ENCODE measurements at regions not wholly inside any gene's neighbourhood (a gene's known extent, or its start where the extent isn't known, plus 50 kb on each side); places are given as distances from the start of the nearest gene placed in this dataset.

DNA sequence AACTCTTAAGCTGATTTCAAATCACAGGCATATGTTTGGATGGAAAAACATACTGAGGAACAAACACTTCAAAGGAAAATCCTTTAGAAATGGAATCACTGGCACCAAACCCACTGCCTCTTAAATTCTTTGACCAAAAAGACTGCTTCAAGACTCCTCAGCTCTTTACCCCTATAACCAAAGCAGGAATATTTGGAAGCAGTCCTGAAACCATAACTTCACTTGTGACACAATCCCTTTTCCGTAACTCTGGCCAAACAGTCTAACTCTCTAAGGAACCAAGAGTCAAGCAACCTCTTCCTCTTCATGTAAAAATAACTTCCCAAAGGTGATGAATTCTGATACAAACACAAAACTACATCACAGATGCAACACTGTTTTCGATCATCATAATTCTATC is 104.3 kb downstream of the MTERF1 start:
- TF ChIP-seq, protein P1, sequence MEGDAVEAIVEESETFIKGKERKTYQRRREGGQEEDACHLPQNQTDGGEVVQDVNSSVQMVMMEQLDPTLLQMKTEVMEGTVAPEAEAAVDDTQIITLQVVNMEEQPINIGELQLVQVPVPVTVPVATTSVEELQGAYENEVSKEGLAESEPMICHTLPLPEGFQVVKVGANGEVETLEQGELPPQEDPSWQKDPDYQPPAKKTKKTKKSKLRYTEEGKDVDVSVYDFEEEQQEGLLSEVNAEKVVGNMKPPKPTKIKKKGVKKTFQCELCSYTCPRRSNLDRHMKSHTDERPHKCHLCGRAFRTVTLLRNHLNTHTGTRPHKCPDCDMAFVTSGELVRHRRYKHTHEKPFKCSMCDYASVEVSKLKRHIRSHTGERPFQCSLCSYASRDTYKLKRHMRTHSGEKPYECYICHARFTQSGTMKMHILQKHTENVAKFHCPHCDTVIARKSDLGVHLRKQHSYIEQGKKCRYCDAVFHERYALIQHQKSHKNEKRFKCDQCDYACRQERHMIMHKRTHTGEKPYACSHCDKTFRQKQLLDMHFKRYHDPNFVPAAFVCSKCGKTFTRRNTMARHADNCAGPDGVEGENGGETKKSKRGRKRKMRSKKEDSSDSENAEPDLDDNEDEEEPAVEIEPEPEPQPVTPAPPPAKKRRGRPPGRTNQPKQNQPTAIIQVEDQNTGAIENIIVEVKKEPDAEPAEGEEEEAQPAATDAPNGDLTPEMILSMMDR (conservative IDR thresholded peaks at IDR 0.05; ENCODE audit: low read depth, low read length) = no peak
- Histone ChIP-seq H3K4me3 (IDR thresholded peaks at IDR 0.05; ENCODE audit: insufficient read depth, low read depth, low read length) (no peak overlapping the region), H2AFZ (ENCODE audit: low read depth) (no peak overlapping the region), H3K36me3 (ENCODE audit: insufficient read depth) (no peaks in the 10 kb centered on the region), H3K9ac (no peak overlapping the region), H3K79me2 (ENCODE audit: insufficient read depth, low read depth) (no peaks in the 10 kb centered on the region), H3K4me1 (ENCODE audit: low read depth, poor library complexity, severe bottlenecking) (no peaks in the 10 kb centered on the region), H3K27ac (no peak overlapping the region), H4K20me1 (ENCODE audit: insufficient read depth) (no peaks in the 10 kb centered on the region), H3K27me3 (ENCODE audit: insufficient read depth, low read depth) (no peaks in the 10 kb centered on the region), H3K4me2 (no peak overlapping the region)

DNA sequence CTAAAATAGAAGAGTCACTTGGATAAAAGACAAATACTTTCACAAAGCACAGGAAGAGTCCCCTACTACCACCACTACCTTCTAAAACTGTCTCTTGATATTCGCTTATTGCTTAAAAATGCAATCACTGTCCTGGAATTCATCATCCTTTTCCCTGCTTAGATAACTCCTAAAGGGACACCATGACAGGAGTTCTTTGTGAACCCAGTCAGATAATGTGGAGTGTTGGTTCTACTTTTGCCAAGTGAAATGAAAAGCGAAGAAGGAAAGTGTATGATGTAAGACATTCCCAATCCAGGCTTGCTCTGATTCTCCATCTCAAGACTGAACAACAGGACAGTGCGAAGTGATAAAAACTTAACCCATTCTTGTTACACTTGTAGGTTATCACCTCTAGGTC is 103.0 kb downstream of the MTERF1 start:
- H4K20me1 ChIP-seq (ENCODE audit: insufficient read depth) = no peaks in the 10 kb centered on the region; the same call in 1 of the 2 replicates
- no peaks in the 10 kb centered on the region for H3K4me1 ChIP-seq (ENCODE audit: low read depth, poor library complexity, severe bottlenecking)
- no peak overlapping the region for H3K27ac ChIP-seq
- no peak overlapping the region for H3K9ac ChIP-seq
- no peak overlapping the region for H3K4me2 ChIP-seq
- no peaks in the 10 kb centered on the region for H3K27me3 ChIP-seq (ENCODE audit: insufficient read depth, low read depth)
- TF ChIP-seq, protein P1 (conservative IDR thresholded peaks at IDR 0.05; ENCODE audit: low read depth, low read length) = no peak
- no peak overlapping the region for H3K4me3 ChIP-seq (IDR thresholded peaks at IDR 0.05; ENCODE audit: insufficient read depth, low read depth, low read length)
- H3K36me3 ChIP-seq (ENCODE audit: insufficient read depth) = no peaks in the 10 kb centered on the region
- no peak overlapping the region for H2AFZ ChIP-seq (ENCODE audit: low read depth)
- no peaks in the 10 kb centered on the region for H3K79me2 ChIP-seq (ENCODE audit: insufficient read depth, low read depth)

DNA sequence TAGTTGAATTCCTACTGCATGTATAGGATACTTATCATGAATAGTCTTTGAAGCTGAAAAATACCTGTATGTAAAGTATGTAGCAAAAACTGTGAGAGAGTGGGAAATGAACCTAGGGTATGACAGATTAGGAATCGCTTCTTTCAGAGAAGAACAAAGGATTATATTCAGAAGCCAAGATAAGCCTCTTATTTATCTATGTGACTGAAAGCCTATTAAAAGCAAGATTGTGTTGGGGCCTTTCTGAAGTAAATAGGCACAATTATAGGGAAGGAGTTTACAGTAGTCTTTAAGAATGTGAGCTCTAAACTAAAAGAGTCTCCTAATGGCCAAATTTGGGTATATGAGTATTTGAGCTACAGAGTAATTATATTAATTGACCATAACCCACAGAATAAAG is 102.1 kb downstream of the MTERF1 start:
- H3K27me3 ChIP-seq (ENCODE audit: insufficient read depth, low read depth) = no peaks in the 10 kb centered on the region
- H3K79me2 ChIP-seq (ENCODE audit: insufficient read depth, low read depth) = no peaks in the 10 kb centered on the region
- H3K27ac ChIP-seq = no peak overlapping the region
- H3K9ac ChIP-seq = no peak overlapping the region
- H3K4me3 ChIP-seq (IDR thresholded peaks at IDR 0.05; ENCODE audit: insufficient read depth, low read depth, low read length) = no peak overlapping the region
- H4K20me1 ChIP-seq (ENCODE audit: insufficient read depth) = no peaks in the 10 kb centered on the region; the same call in 1 of the 2 replicates
- no peaks in the 10 kb centered on the region for H3K4me1 ChIP-seq (ENCODE audit: low read depth, poor library complexity, severe bottlenecking)
- TF ChIP-seq, protein P1 (conservative IDR thresholded peaks at IDR 0.05; ENCODE audit: low read depth, low read length) = no peak
- H3K36me3 ChIP-seq (ENCODE audit: insufficient read depth) = no peaks in the 10 kb centered on the region
- H2AFZ ChIP-seq (ENCODE audit: low read depth) = no peak overlapping the region
- H3K4me2 ChIP-seq = no peak overlapping the region

DNA sequence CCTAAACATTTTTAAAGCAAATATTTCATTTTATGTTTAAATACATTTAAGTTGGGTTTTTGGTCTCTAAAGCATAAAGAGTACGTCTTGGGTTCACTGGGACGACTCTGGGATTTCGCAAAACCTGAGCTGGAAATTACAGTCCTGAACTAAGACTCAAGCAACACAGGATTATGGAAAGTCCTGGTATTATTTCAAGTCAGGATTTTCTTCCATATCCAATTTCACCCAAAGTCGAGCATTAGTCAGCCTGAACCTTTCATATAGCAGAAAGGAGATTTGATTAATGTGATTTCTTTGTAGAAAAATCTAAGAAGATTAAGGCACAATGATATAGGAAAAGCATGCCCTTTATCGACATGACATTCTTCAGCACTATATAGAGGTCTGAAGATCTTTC is 100.0 kb downstream of the MTERF1 start:
- Histone ChIP-seq H3K4me3 (IDR thresholded peaks at IDR 0.05; ENCODE audit: insufficient read depth, low read depth, low read length) (no peak overlapping the region), H3K27me3 (ENCODE audit: insufficient read depth, low read depth) (no peaks in the 10 kb centered on the region), H3K4me1 (ENCODE audit: low read depth, poor library complexity, severe bottlenecking) (no peaks in the 10 kb centered on the region), H3K27ac (no peak overlapping the region), H3K79me2 (ENCODE audit: insufficient read depth, low read depth) (no peaks in the 10 kb centered on the region), H3K4me2 (no peak overlapping the region), H3K36me3 (ENCODE audit: insufficient read depth) (no peaks in the 10 kb centered on the region), H2AFZ (ENCODE audit: low read depth) (no peak overlapping the region), H3K9ac (no peak overlapping the region), H4K20me1 (ENCODE audit: insufficient read depth) (no peaks in the 10 kb centered on the region; the same call in 1 of the 2 replicates)
- TF ChIP-seq, protein P1 (conservative IDR thresholded peaks at IDR 0.05; ENCODE audit: low read depth, low read length) = no peak

All from KMS-11 (cell line).